GM23248 (cell line): ENCODE measurements at regions not wholly inside any gene's neighbourhood (a gene's known extent, or its start where the extent isn't known, plus 50 kb on each side); places are given as distances from the start of the nearest gene placed in this dataset.

Experiments used
- DNase-seq: peaks from one replicate; pipeline ENCODE4 v3.0.0-alpha.2; 2015
- H2AFZ ChIP-seq: fragments of 200-600 bp; sonication (generic); 2 replicates; pipeline ENCODE4 v1.6.1; 2016; ENCODE audit warnings: antibody characterized with exemption
- H3F3A ChIP-seq: fragments of 200-600 bp; sonication (generic); 2 replicates; pipeline ENCODE4 v1.6.1; 2016; ENCODE audit warnings: mild to moderate bottlenecking, antibody characterized with exemption, mixed run types; ENCODE audit not compliant: insufficient read depth
- H3K27ac ChIP-seq: fragments of 200-600 bp; sonication (generic); 2 replicates; pipeline ENCODE4 v1.5.1; 2016; ENCODE audit warnings: mild to moderate bottlenecking
- H3K27me3 ChIP-seq: fragments of 200-600 bp; sonication (generic); replicated peaks from 2 replicates; pipeline ENCODE4 v1.6.1; 2016; ENCODE audit warnings: mild to moderate bottlenecking; ENCODE audit not compliant: insufficient read depth
- H3K36me3 ChIP-seq: fragments of 200-600 bp; sonication (generic); 2 replicates; pipeline ENCODE4 v1.6.1; 2016; ENCODE audit warnings: low read depth, mild to moderate bottlenecking
- H3K4me1 ChIP-seq: fragments of 200-600 bp; sonication (generic); 2 replicates; pipeline ENCODE4 v1.6.1; 2016; ENCODE audit warnings: mild to moderate bottlenecking; ENCODE audit not compliant: insufficient read depth
- H3K4me2 ChIP-seq: fragments of 200-600 bp; sonication (generic); one replicate; pipeline ENCODE4 v1.6.1; 2016; ENCODE audit warnings: mild to moderate bottlenecking; ENCODE audit not compliant: unreplicated experiment
- H3K4me3 ChIP-seq: fragments of 200-600 bp; sonication (generic); 2 replicates; pipeline ENCODE4 v1.5.1; 2016; ENCODE audit warnings: mild to moderate bottlenecking
- H3K79me2 ChIP-seq: fragments of 200-600 bp; sonication (generic); 2 replicates; pipeline ENCODE4 v1.6.1; 2016; ENCODE audit warnings: mild to moderate bottlenecking; ENCODE audit not compliant: insufficient read depth
- H3K9ac ChIP-seq: fragments of 200-600 bp; sonication (generic); 2 replicates; pipeline ENCODE4 v1.6.1; 2016; ENCODE audit warnings: mild to moderate bottlenecking
- H3K9me2 ChIP-seq: fragments of 200-600 bp; sonication (generic); 2 replicates; pipeline ENCODE4 v1.6.1; 2016; ENCODE audit warnings: mixed run types, mild to moderate bottlenecking, moderate library complexity; ENCODE audit not compliant: insufficient read depth
- H3K9me3 ChIP-seq: fragments of 200-600 bp; sonication (generic); one replicate; pipeline ENCODE4 v1.6.1; 2017; ENCODE audit warnings: low read depth
- H4K20me1 ChIP-seq: fragments of 200-600 bp; sonication (generic); 2 replicates; pipeline ENCODE4 v1.6.0; 2016; ENCODE audit not compliant: insufficient read depth
- EZH2 ChIP-seq: fragments of 200-600 bp; sonication (generic); IDR thresholded peaks from 2 replicates; pipeline ENCODE4 v1.6.1; 2018; ENCODE audit warnings: antibody characterized with exemption, mild to moderate bottlenecking; ENCODE audit not compliant: insufficient read depth, poor library complexity, severe bottlenecking
- EZH2phosphoT487 ChIP-seq: fragments of 200-600 bp; sonication (generic); IDR thresholded peaks from 2 replicates; pipeline ENCODE4 v1.6.1; 2018; ENCODE audit warnings: antibody characterized with exemption, moderate library complexity, mild to moderate bottlenecking, low read depth; ENCODE audit not compliant: insufficient read depth
- WGBS, 2 experiments: methylation state at CpG; one replicate each; pipeline ENCODE4 v1.1.6; 2015 to 2017; ENCODE audit warnings: low lambda C conversion rate in 2 of 2, low coverage in 1 of 2; ENCODE audit errors: missing lambda C conversion rate in 2 of 2; 5-methylcytosine and 5-hydroxymethylcytosine counted together
- in situ Hi-C: fragments of 300-500 bp; cut with MboI; formaldehyde crosslinking; loops from 2 replicates; pipeline ENCODE4 v1.15.0; 2020

DNA sequence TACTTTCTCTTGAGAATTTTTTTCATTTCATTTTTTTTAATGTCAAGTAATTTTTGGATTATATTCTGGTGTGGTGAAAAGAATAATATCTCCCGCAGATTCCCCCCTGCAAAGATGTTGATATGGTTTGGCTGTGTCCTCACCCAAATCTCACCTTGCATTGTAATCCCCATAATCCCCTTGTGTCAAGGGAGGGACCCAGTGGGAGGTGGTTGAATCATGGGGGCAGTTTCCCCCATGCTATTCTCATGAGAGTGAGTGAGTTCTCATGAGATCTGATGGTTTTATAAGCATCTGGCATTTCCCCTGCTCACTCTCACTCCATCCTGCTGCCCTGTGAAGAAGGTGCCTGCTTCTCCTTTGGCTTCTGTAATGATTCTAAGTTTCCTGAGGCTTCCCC lies 58.7 kb upstream of the PMEPA1 start:
- H3K27ac ChIP-seq = no peak overlapping the region
- TF ChIP-seq EZH2 (no peak), EZH2phosphoT487 (no peak)
- peaks cover 13% of the 10 kb centered on the region for H3K4me1 ChIP-seq
- in situ Hi-C loops = no loop called here
- DNase-seq = no peak
- H4K20me1 ChIP-seq = no peaks in the 10 kb centered on the region
- H3K27me3 ChIP-seq = no peaks in the 10 kb centered on the region
- no peak overlapping the region for H3K9ac ChIP-seq
- H3K4me2 ChIP-seq = no peak overlapping the region
- WGBS, 2 experiments = 87 to 92% methylated on average over 1 of the region's 1 CpG
- no peak overlapping the region for H2AFZ ChIP-seq
- no peaks in the 10 kb centered on the region for H3F3A ChIP-seq
- H3K9me2 ChIP-seq = no peaks in the 10 kb centered on the region; the same call in 1 of the 2 replicates
- no peaks in the 10 kb centered on the region for H3K36me3 ChIP-seq
- H3K79me2 ChIP-seq = no peaks in the 10 kb centered on the region
- no peaks in the 10 kb centered on the region for H3K9me3 ChIP-seq
- H3K4me3 ChIP-seq = no peak overlapping the region

DNA sequence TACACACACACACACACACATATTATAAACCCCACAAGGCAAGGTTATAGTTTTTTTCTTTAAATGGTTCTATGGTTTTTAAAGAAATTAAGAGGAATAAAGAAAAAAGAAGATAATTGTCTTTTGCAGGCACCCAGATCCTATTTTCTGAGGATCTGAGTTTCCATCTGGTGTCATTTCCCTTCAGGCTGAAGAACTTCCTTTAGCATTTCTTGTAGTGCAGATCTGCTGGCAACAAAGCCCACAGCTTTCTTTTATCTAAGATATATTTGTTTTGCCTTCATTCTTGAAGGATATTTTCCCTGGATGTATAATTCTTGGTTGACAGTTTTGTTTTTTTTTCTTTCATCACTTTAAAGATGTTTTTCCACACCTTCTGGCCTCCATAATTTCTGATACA lies 57.6 kb upstream of the PMEPA1 start:
- Histone ChIP-seq H4K20me1 (no peaks in the 10 kb centered on the region), H3K27ac (no peak overlapping the region), H3K9ac (no peak overlapping the region), H3K27me3 (no peaks in the 10 kb centered on the region), H3K4me2 (no peak overlapping the region), H3K79me2 (no peaks in the 10 kb centered on the region), H3F3A (no peaks in the 10 kb centered on the region), H3K36me3 (no peaks in the 10 kb centered on the region), H3K9me2 (no peaks in the 10 kb centered on the region; the same call in 1 of the 2 replicates), H3K4me1 (peaks cover 5% of the 10 kb centered on the region; the same call in 1 of the 2 replicates), H3K9me3 (no peaks in the 10 kb centered on the region), H2AFZ (no peak overlapping the region), H3K4me3 (no peak overlapping the region)
- in situ Hi-C loops = no loop called here
- TF ChIP-seq EZH2 (no peak), EZH2phosphoT487 (no peak)
- no peak for DNase-seq

DNA sequence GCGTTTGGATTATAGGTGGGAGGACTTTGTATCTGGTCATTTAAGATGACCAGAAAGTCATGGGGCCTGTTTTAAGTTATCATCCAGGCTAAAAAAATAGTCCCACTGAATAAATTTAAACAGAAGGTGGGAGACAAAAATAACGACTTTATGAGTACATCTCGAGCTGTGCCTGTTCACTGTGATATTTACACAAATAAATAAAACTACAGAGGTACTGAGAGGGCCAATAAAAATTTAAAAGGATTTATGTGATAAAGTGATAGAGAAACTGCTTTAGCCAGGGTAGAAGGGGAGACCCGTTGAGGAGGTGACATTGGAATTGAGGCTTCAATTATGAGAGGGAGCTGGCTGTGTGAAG lies 53.4 kb upstream of the PMEPA1 start:
- Histone ChIP-seq H3K36me3 (no peaks in the 10 kb centered on the region), H3K27ac (no peak overlapping the region), H3K9ac (no peak overlapping the region), H3K27me3 (peaks cover 7% of the 10 kb centered on the region), H3K4me2 (no peak overlapping the region), H2AFZ (no peak overlapping the region), H3K9me3 (no peaks in the 10 kb centered on the region), H3K4me3 (no peak overlapping the region), H4K20me1 (no peaks in the 10 kb centered on the region), H3F3A (no peaks in the 10 kb centered on the region), H3K4me1 (no peaks in the 10 kb centered on the region), H3K79me2 (no peaks in the 10 kb centered on the region), H3K9me2 (no peaks in the 10 kb centered on the region; the same call in 1 of the 2 replicates)
- TF ChIP-seq EZH2 = no peak
- no peak for TF ChIP-seq EZH2phosphoT487
- no peak for DNase-seq
- WGBS, 2 experiments = 39 to 47% methylated on average over 4 of the region's 4 CpGs
- in situ Hi-C loops = no loop called here

DNA sequence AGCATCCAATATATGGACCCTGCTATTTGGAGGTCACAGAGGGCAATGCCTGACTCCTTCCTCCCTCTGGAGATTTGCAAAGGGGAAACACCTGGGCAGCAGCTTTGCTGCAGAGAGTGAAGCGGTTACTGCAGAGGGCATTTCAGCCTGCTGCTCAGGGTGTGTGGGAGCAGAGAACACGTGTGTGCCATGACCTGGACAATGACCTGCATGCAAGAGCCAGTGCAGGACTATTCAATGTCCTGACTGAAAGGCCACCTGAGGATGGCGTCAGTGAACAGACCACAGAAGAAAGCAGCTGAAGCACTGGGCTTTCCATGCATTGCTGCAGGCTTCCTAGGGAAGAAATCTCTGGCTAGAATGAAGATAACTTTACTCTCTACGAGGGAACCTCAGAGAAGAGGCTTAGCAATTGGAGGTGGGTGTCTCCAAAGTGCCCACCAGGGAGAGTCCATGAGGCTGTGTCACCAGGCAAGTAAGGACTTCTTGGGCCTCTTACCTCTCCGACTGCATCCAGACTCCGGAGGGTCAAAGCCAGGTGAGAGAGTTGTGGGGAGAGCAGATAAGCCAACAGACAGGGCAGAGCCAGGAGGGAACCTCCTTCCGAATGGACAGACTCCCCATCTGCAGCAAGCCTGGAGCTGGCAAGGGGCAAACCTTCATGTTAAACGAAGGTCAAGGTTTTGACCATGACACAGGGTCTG lies 52.9 kb upstream of the PMEPA1 start:
- in situ Hi-C loops = no loop called here
- no peaks in the 10 kb centered on the region for H3K79me2 ChIP-seq
- H3K4me1 ChIP-seq = no peaks in the 10 kb centered on the region
- no peak overlapping the region for H3K4me2 ChIP-seq
- no peak overlapping the region for H3K4me3 ChIP-seq
- no peak overlapping the region for H3K9ac ChIP-seq
- TF ChIP-seq EZH2 = no peak
- TF ChIP-seq EZH2phosphoT487 = no peak
- no peak overlapping the region for H2AFZ ChIP-seq
- H3K27me3 ChIP-seq = peaks cover 7% of the 10 kb centered on the region
- H3K9me3 ChIP-seq = no peaks in the 10 kb centered on the region
- H3F3A ChIP-seq = no peaks in the 10 kb centered on the region
- no peak for DNase-seq
- H3K27ac ChIP-seq = no peak overlapping the region
- H3K9me2 ChIP-seq = no peaks in the 10 kb centered on the region; the same call in 1 of the 2 replicates
- 57 to 59% methylated on average over 8 of the region's 8 CpGs for WGBS, 2 experiments
- no peaks in the 10 kb centered on the region for H4K20me1 ChIP-seq
- H3K36me3 ChIP-seq = no peaks in the 10 kb centered on the region

DNA sequence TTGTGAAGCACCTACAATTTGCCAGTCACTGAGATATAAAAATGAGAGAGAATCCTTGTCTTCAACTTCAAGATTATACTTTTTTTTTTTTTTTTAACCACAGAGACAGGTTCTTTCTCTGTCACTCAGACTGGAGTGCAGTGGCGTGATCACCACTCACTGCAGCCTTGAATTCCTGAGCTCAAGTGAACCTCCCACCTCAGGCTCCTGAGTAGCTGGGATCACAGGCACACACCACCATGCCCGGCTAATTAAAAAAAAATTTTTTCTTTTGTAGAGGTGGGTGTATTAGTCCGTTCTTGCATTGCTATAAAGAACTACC lies 51.6 kb upstream of the PMEPA1 start:
- in situ Hi-C loops = no loop called here

More for the DNA sequence above, 51.6 kb upstream of the PMEPA1 start:
- no peak for DNase-seq
- TF ChIP-seq EZH2 = no peak
- no peak for TF ChIP-seq EZH2phosphoT487
- 58 to 62% methylated on average over 3 of the region's 3 CpGs for WGBS, 2 experiments
- Histone ChIP-seq H3K9ac (no peak overlapping the region), H3K9me3 (no peaks in the 10 kb centered on the region), H4K20me1 (no peaks in the 10 kb centered on the region), H2AFZ (no peak overlapping the region), H3K79me2 (no peaks in the 10 kb centered on the region), H3K27ac (no peak overlapping the region), H3K4me3 (no peak overlapping the region), H3K9me2 (no peaks in the 10 kb centered on the region; the same call in 1 of the 2 replicates), H3K4me2 (no peak overlapping the region), H3K27me3 (peaks cover 14% of the 10 kb centered on the region), H3K36me3 (no peaks in the 10 kb centered on the region), H3K4me1 (no peaks in the 10 kb centered on the region), H3F3A (no peaks in the 10 kb centered on the region)
